GM23338 (cell line): ENCODE measurements at regions not wholly inside any gene's neighbourhood (a gene's known extent, or its start where the extent isn't known, plus 50 kb on each side); places are given as distances from the start of the nearest gene placed in this dataset.

ENCODE experiments used
- ATAC-seq: fragments of 200-7000 bp; cut with Tn5 transposase; 3 replicates; pipeline ENCODE4 v1.9.1; 2020
- DNase-seq: peaks from one replicate; pipeline ENCODE4 v3.0.0-alpha.2; 2015; ENCODE audit warnings: low spot score
- H2AFZ ChIP-seq: fragments of 200-600 bp; sonication (generic); 2 replicates; pipeline ENCODE4 v1.8.0; 2016; ENCODE audit warnings: antibody characterized with exemption, mild to moderate bottlenecking, moderate library complexity
- H3F3A ChIP-seq: fragments of 200-600 bp; sonication (generic); replicated peaks from 2 replicates; pipeline ENCODE4 v1.8.0; 2017; ENCODE audit warnings: antibody characterized with exemption, mixed run types, low read depth
- H3K27ac ChIP-seq: fragments of 200-600 bp; sonication (generic); 2 replicates; pipeline ENCODE4 v1.6.1; 2016; ENCODE audit warnings: low read depth
- H3K27me3 ChIP-seq: fragments of 200-600 bp; sonication (generic); 2 replicates; pipeline ENCODE4 v1.8.0; 2016; ENCODE audit warnings: mild to moderate bottlenecking, mixed run types, moderate library complexity; ENCODE audit not compliant: insufficient read depth
- H3K36me3 ChIP-seq: fragments of 200-600 bp; sonication (generic); 2 replicates; pipeline ENCODE4 v1.8.0; 2016; ENCODE audit warnings: mild to moderate bottlenecking; ENCODE audit not compliant: insufficient read depth
- H3K4me1 ChIP-seq: fragments of 200-600 bp; sonication (generic); 2 replicates; pipeline ENCODE4 v1.8.0; 2016; ENCODE audit warnings: mild to moderate bottlenecking, moderate library complexity; ENCODE audit not compliant: insufficient read depth
- H3K4me2 ChIP-seq: fragments of 200-600 bp; sonication (generic); 2 replicates; pipeline ENCODE4 v1.7.1; 2017; ENCODE audit warnings: mixed run types
- H3K4me3 ChIP-seq: fragments of 200-600 bp; sonication (generic); 2 replicates; pipeline ENCODE4 v1.6.1; 2016; ENCODE audit warnings: mixed run types
- H3K79me2 ChIP-seq: fragments of 200-600 bp; sonication (generic); replicated peaks from 2 replicates; pipeline ENCODE4 v1.8.0; 2017; ENCODE audit warnings: mild to moderate bottlenecking; ENCODE audit not compliant: insufficient read depth
- H3K9me2 ChIP-seq: fragments of 200-600 bp; sonication (generic); 2 replicates; pipeline ENCODE4 v1.8.0; 2017; ENCODE audit not compliant: insufficient read depth
- H4K20me1 ChIP-seq: fragments of 200-600 bp; sonication (generic); replicated peaks from 2 replicates; pipeline ENCODE4 v1.8.0; 2017; ENCODE audit warnings: mild to moderate bottlenecking; ENCODE audit not compliant: insufficient read depth
- H3K27ac Mint-ChIP-seq: 2 replicates; pipeline ENCODE4 v1.8.0; 2020; ENCODE audit warnings: inconsistent platforms, mild to moderate bottlenecking, moderate library complexity, mixed read lengths
- H3K27me3 Mint-ChIP-seq: 3 replicates; pipeline ENCODE4 v1.8.0; 2022; ENCODE audit warnings: low read depth, mild to moderate bottlenecking, moderate library complexity, mixed read lengths, inconsistent platforms; ENCODE audit not compliant: insufficient read depth, poor library complexity
- H3K36me3 Mint-ChIP-seq: 3 replicates; pipeline ENCODE4 v1.8.0; 2021; ENCODE audit warnings: low read depth, mild to moderate bottlenecking, inconsistent platforms, moderate library complexity, mixed read lengths
- H3K4me1 Mint-ChIP-seq: 3 replicates; pipeline ENCODE4 v1.8.0; 2020; ENCODE audit warnings: mild to moderate bottlenecking, inconsistent platforms, mixed read lengths
- H3K4me3 Mint-ChIP-seq: 3 replicates; pipeline ENCODE4 v1.8.0; 2021; ENCODE audit warnings: moderate library complexity, mild to moderate bottlenecking, inconsistent platforms, mixed read lengths
- H3K9me3 Mint-ChIP-seq: 3 replicates; pipeline ENCODE4 v1.8.0; 2020; ENCODE audit warnings: moderate library complexity, mild to moderate bottlenecking, inconsistent platforms, mixed read lengths
- CREB1 ChIP-seq: fragments of 250-450 bp; sonication (Bioruptor Pico); IDR thresholded peaks from 2 replicates; pipeline ENCODE4 v1.5.0; 2020; ENCODE audit warnings: low read depth, mild to moderate bottlenecking, moderate library complexity
- EZH2phosphoT487 ChIP-seq: fragments of 200-600 bp; sonication (generic); IDR thresholded peaks from one replicate; pipeline ENCODE4 v1.8.1; 2018; ENCODE audit warnings: antibody characterized with exemption; ENCODE audit not compliant: unreplicated experiment
- JUNB ChIP-seq: IDR thresholded peaks from one replicate; pipeline ENCODE4 v1.6.1; 2016; ENCODE audit warnings: antibody characterized with exemption; ENCODE audit not compliant: unreplicated experiment
- NANOG ChIP-seq: IDR thresholded peaks from 2 replicates; pipeline ENCODE4 v1.6.1; 2016; ENCODE audit warnings: antibody characterized with exemption, borderline replicate concordance
- POLR2AphosphoS5 ChIP-seq: IDR thresholded peaks from 2 replicates; pipeline ENCODE4 v1.6.1; 2016; ENCODE audit warnings: antibody characterized with exemption, low read depth
- STAT1 ChIP-seq: IDR thresholded peaks from one replicate; pipeline ENCODE4 v1.6.1; 2016; ENCODE audit warnings: antibody characterized with exemption; ENCODE audit not compliant: unreplicated experiment
- ZNF331 ChIP-seq: fragments of 250-450 bp; sonication (Bioruptor Pico); IDR thresholded peaks from 2 replicates; pipeline ENCODE4 v1.5.0; 2020; ENCODE audit warnings: low read depth, mild to moderate bottlenecking, moderate library complexity
- TF ChIP-seq, protein P1 (sequence below): IDR thresholded peaks from 2 replicates; pipeline ENCODE4 v1.6.1; 2016; ENCODE audit warnings: antibody characterized with exemption
- TF ChIP-seq, protein P2 (sequence below), 2 experiments: fragments of 200-600 bp in 1 of 2; sonication (generic) in 1 of 2; conservative IDR thresholded peaks; 2 replicates each; pipeline versions ENCODE4 v1.5.1 to v1.6.1; 2016 to 2017; ENCODE audit warnings: antibody characterized with exemption in 2 of 2, low read depth in 2 of 2, mild to moderate bottlenecking in 2 of 2, moderate library complexity in 1 of 2
- TF ChIP-seq, protein P3 (sequence below): IDR thresholded peaks from one replicate; pipeline ENCODE4 v1.6.1; 2018; ENCODE audit warnings: antibody characterized with exemption; ENCODE audit not compliant: unreplicated experiment
- TF ChIP-seq, protein P4 (sequence below): fragments of 250-450 bp; sonication (Bioruptor Pico); IDR thresholded peaks from 2 replicates; pipeline ENCODE4 v1.5.0; 2020; ENCODE audit warnings: mild to moderate bottlenecking, moderate library complexity

DNA sequence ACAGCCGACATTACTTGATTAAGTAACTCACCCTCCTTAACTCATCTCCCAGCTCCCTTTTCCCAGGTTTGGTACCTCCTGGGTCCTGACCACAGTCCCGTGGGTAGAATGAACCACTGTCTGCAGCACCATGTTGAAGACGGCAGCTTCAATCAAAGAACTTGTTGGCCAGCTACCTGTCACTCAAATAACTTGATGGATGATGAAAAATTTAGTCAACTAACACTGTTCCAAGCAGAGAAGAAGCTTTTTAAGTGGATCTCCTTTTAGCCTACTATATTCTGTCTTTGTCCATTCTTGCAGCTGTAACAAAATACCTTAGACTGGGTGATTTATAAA lies 138.4 kb upstream of the F3 start:
- no peak for DNase-seq
- H3K27ac Mint-ChIP-seq: no peak overlapping the region
- TF ChIP-seq, protein P1, sequence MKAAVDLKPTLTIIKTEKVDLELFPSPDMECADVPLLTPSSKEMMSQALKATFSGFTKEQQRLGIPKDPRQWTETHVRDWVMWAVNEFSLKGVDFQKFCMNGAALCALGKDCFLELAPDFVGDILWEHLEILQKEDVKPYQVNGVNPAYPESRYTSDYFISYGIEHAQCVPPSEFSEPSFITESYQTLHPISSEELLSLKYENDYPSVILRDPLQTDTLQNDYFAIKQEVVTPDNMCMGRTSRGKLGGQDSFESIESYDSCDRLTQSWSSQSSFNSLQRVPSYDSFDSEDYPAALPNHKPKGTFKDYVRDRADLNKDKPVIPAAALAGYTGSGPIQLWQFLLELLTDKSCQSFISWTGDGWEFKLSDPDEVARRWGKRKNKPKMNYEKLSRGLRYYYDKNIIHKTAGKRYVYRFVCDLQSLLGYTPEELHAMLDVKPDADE: no peak
- TF ChIP-seq, protein P2, sequence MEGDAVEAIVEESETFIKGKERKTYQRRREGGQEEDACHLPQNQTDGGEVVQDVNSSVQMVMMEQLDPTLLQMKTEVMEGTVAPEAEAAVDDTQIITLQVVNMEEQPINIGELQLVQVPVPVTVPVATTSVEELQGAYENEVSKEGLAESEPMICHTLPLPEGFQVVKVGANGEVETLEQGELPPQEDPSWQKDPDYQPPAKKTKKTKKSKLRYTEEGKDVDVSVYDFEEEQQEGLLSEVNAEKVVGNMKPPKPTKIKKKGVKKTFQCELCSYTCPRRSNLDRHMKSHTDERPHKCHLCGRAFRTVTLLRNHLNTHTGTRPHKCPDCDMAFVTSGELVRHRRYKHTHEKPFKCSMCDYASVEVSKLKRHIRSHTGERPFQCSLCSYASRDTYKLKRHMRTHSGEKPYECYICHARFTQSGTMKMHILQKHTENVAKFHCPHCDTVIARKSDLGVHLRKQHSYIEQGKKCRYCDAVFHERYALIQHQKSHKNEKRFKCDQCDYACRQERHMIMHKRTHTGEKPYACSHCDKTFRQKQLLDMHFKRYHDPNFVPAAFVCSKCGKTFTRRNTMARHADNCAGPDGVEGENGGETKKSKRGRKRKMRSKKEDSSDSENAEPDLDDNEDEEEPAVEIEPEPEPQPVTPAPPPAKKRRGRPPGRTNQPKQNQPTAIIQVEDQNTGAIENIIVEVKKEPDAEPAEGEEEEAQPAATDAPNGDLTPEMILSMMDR (conservative IDR thresholded peaks at IDR 0.05; ENCODE audit: low read depth in 2 of 2): no peak
- no peak for TF ChIP-seq ZNF331 (CRISPR knock-in tag)
- no peak for TF ChIP-seq CREB1 (CRISPR knock-in tag)
- no peak for TF ChIP-seq JUNB
- no peak for TF ChIP-seq STAT1
- no peak for TF ChIP-seq NANOG
- TF ChIP-seq, protein P3, sequence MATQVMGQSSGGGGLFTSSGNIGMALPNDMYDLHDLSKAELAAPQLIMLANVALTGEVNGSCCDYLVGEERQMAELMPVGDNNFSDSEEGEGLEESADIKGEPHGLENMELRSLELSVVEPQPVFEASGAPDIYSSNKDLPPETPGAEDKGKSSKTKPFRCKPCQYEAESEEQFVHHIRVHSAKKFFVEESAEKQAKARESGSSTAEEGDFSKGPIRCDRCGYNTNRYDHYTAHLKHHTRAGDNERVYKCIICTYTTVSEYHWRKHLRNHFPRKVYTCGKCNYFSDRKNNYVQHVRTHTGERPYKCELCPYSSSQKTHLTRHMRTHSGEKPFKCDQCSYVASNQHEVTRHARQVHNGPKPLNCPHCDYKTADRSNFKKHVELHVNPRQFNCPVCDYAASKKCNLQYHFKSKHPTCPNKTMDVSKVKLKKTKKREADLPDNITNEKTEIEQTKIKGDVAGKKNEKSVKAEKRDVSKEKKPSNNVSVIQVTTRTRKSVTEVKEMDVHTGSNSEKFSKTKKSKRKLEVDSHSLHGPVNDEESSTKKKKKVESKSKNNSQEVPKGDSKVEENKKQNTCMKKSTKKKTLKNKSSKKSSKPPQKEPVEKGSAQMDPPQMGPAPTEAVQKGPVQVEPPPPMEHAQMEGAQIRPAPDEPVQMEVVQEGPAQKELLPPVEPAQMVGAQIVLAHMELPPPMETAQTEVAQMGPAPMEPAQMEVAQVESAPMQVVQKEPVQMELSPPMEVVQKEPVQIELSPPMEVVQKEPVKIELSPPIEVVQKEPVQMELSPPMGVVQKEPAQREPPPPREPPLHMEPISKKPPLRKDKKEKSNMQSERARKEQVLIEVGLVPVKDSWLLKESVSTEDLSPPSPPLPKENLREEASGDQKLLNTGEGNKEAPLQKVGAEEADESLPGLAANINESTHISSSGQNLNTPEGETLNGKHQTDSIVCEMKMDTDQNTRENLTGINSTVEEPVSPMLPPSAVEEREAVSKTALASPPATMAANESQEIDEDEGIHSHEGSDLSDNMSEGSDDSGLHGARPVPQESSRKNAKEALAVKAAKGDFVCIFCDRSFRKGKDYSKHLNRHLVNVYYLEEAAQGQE: no peak
- TF ChIP-seq POLR2AphosphoS5: no peak
- TF ChIP-seq, protein P4, sequence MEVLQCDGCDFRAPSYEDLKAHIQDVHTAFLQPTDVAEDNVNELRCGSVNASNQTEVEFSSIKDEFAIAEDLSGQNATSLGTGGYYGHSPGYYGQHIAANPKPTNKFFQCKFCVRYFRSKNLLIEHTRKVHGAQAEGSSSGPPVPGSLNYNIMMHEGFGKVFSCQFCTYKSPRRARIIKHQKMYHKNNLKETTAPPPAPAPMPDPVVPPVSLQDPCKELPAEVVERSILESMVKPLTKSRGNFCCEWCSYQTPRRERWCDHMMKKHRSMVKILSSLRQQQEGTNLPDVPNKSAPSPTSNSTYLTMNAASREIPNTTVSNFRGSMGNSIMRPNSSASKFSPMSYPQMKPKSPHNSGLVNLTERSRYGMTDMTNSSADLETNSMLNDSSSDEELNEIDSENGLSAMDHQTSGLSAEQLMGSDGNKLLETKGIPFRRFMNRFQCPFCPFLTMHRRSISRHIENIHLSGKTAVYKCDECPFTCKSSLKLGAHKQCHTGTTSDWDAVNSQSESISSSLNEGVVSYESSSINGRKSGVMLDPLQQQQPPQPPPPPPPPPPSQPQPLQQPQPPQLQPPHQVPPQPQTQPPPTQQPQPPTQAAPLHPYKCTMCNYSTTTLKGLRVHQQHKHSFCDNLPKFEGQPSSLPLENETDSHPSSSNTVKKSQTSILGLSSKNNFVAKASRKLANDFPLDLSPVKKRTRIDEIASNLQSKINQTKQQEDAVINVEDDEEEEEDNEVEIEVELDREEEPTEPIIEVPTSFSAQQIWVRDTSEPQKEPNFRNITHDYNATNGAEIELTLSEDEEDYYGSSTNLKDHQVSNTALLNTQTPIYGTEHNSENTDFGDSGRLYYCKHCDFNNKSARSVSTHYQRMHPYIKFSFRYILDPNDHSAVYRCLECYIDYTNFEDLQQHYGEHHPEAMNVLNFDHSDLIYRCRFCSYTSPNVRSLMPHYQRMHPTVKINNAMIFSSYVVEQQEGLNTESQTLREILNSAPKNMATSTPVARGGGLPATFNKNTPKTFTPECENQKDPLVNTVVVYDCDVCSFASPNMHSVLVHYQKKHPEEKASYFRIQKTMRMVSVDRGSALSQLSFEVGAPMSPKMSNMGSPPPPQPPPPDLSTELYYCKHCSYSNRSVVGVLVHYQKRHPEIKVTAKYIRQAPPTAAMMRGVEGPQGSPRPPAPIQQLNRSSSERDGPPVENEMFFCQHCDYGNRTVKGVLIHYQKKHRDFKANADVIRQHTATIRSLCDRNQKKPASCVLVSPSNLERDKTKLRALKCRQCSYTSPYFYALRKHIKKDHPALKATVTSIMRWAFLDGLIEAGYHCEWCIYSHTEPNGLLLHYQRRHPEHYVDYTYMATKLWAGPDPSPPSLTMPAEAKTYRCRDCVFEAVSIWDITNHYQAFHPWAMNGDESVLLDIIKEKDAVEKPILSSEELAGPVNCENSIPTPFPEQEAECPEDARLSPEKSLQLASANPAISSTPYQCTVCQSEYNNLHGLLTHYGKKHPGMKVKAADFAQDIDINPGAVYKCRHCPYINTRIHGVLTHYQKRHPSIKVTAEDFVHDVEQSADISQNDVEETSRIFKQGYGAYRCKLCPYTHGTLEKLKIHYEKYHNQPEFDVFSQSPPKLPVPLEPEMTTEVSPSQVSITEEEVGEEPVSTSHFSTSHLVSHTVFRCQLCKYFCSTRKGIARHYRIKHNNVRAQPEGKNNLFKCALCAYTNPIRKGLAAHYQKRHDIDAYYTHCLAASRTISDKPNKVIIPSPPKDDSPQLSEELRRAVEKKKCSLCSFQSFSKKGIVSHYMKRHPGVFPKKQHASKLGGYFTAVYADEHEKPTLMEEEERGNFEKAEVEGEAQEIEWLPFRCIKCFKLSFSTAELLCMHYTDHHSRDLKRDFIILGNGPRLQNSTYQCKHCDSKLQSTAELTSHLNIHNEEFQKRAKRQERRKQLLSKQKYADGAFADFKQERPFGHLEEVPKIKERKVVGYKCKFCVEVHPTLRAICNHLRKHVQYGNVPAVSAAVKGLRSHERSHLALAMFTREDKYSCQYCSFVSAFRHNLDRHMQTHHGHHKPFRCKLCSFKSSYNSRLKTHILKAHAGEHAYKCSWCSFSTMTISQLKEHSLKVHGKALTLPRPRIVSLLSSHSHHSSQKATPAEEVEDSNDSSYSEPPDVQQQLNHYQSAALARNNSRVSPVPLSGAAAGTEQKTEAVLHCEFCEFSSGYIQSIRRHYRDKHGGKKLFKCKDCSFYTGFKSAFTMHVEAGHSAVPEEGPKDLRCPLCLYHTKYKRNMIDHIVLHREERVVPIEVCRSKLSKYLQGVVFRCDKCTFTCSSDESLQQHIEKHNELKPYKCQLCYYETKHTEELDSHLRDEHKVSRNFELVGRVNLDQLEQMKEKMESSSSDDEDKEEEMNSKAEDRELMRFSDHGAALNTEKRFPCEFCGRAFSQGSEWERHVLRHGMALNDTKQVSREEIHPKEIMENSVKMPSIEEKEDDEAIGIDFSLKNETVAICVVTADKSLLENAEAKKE (CRISPR knock-in tag): no peak
- TF ChIP-seq EZH2phosphoT487: no peak
- H3K4me1 Mint-ChIP-seq: peaks cover 20% of the 10 kb centered on the region
- H3K9me3 Mint-ChIP-seq: no peaks in the 10 kb centered on the region; the same call in 2 of the 3 replicates
- no peak overlapping the region for H3K4me3 ChIP-seq
- no peaks in the 10 kb centered on the region for H3K27me3 ChIP-seq
- peaks cover 3% of the 10 kb centered on the region for H3K27me3 Mint-ChIP-seq
- no peak for ATAC-seq
- H3K4me1 ChIP-seq: peaks cover 10% of the 10 kb centered on the region; the same call in 1 of the 2 replicates
- H2AFZ ChIP-seq: no peak overlapping the region
- peaks cover 3% of the 10 kb centered on the region; the same call in 2 of the 3 replicates for H3K36me3 Mint-ChIP-seq
- H3K4me2 ChIP-seq: no peak overlapping the region
- no peaks in the 10 kb centered on the region for H3K79me2 ChIP-seq
- H4K20me1 ChIP-seq: no peaks in the 10 kb centered on the region
- no peak overlapping the region for H3K27ac ChIP-seq
- H3K4me3 Mint-ChIP-seq: no peak overlapping the region
- no peaks in the 10 kb centered on the region for H3K36me3 ChIP-seq
- H3K9me2 ChIP-seq: peaks cover 13% of the 10 kb centered on the region
- no peaks in the 10 kb centered on the region for H3F3A ChIP-seq
